GM23248 (cell line): ENCODE measurements at regions not wholly inside any gene's neighbourhood (a gene's known extent, or its start where the extent isn't known, plus 50 kb on each side); places are given as distances from the start of the nearest gene placed in this dataset.

Experiments used
- EZH2 ChIP-seq: fragments of 200-600 bp; sonication (generic); IDR thresholded peaks from 2 replicates; pipeline ENCODE4 v1.6.1; 2018; ENCODE audit warnings: antibody characterized with exemption, mild to moderate bottlenecking; ENCODE audit not compliant: insufficient read depth, poor library complexity, severe bottlenecking
- EZH2phosphoT487 ChIP-seq: fragments of 200-600 bp; sonication (generic); IDR thresholded peaks from 2 replicates; pipeline ENCODE4 v1.6.1; 2018; ENCODE audit warnings: antibody characterized with exemption, moderate library complexity, mild to moderate bottlenecking, low read depth; ENCODE audit not compliant: insufficient read depth

- no peak for TF ChIP-seq EZH2phosphoT487
- no peak for TF ChIP-seq EZH2
Observed at GRCh38 chr9:14424289-14424688, 110.3 kb upstream of the NFIB start.
